SK-N-SH (cell line): ENCODE measurements at regions not wholly inside any gene's neighbourhood (a gene's known extent, or its start where the extent isn't known, plus 50 kb on each side); places are given as distances from the start of the nearest gene placed in this dataset.

ENCODE experiments used
- CTCF ChIP-seq: fragments of 200-600 bp; sonication (generic); IDR thresholded peaks from 2 replicates; pipeline ENCODE4 v1.6.1; 2017; ENCODE audit warnings: antibody characterized with exemption, mild to moderate bottlenecking, moderate library complexity
- EP300 ChIP-seq, 2 experiments: IDR thresholded peaks; 2 replicates each; pipeline versions ENCODE4 v1.4.0 to v1.6.1; 2012; ENCODE audit warnings: borderline replicate concordance in 1 of 2, low read depth in 1 of 2, low read length in 1 of 2
- EZH2phosphoT487 ChIP-seq: fragments of 200-600 bp; sonication (generic); IDR thresholded peaks from 2 replicates; pipeline ENCODE4 v1.6.1; 2017; ENCODE audit warnings: low read depth, mixed run types, mild to moderate bottlenecking, antibody characterized with exemption, moderate library complexity, borderline replicate concordance
- MAX ChIP-seq: IDR thresholded peaks from 2 replicates; pipeline ENCODE4 v1.4.0; 2012; ENCODE audit warnings: low read depth
- MEF2A ChIP-seq: IDR thresholded peaks from 2 replicates; pipeline ENCODE4 v1.4.0; 2012; ENCODE audit warnings: low read depth, borderline replicate concordance
- MXI1 ChIP-seq: IDR thresholded peaks from 2 replicates; pipeline ENCODE4 v1.6.1; 2012; ENCODE audit warnings: mild to moderate bottlenecking, low read depth, low read length, improper control_type of control experiment
- POLR2AphosphoS5 ChIP-seq: IDR thresholded peaks from 2 replicates; pipeline ENCODE4 v1.6.1; 2012; ENCODE audit warnings: low read depth, low read length
- RCOR1 ChIP-seq: fragments of 150-350 bp; IDR thresholded peaks from 2 replicates; pipeline ENCODE4 v1.6.1; 2017; ENCODE audit warnings: antibody characterized with exemption, low read length
- RFX5 ChIP-seq: IDR thresholded peaks from 2 replicates; pipeline ENCODE4 v1.6.1; 2012; ENCODE audit warnings: mild to moderate bottlenecking, improper control_type of control experiment, low read length
- YY1 ChIP-seq: IDR thresholded peaks from 2 replicates; pipeline ENCODE4 v1.4.0; 2012; ENCODE audit warnings: low read depth, mild to moderate bottlenecking
- TF ChIP-seq, protein P1 (sequence below): fragments of 150-350 bp; IDR thresholded peaks from 2 replicates; pipeline ENCODE4 v1.6.1; 2016; ENCODE audit warnings: mild to moderate bottlenecking, low read depth, low read length

GRCh38 chr7:119555788-119556187, 717.2 kb upstream of the KCND2 start:
- TF ChIP-seq CTCF = no peak
- no peak for TF ChIP-seq RCOR1
- TF ChIP-seq YY1 = no peak
- no peak for TF ChIP-seq POLR2AphosphoS5
- no peak for TF ChIP-seq MXI1
- TF ChIP-seq EZH2phosphoT487 = no peak
- no peak for TF ChIP-seq EP300 (IDR thresholded peaks at IDR 0.05; ENCODE audit: borderline replicate concordance in 1 of 2, low read depth in 1 of 2, low read length in 1 of 2)
- TF ChIP-seq, protein P1, sequence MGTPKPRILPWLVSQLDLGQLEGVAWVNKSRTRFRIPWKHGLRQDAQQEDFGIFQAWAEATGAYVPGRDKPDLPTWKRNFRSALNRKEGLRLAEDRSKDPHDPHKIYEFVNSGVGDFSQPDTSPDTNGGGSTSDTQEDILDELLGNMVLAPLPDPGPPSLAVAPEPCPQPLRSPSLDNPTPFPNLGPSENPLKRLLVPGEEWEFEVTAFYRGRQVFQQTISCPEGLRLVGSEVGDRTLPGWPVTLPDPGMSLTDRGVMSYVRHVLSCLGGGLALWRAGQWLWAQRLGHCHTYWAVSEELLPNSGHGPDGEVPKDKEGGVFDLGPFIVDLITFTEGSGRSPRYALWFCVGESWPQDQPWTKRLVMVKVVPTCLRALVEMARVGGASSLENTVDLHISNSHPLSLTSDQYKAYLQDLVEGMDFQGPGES = no peak
- no peak for TF ChIP-seq MEF2A
- no peak for TF ChIP-seq RFX5
- TF ChIP-seq MAX = no peak
